H1 (cell line): ENCODE measurements at regions not wholly inside any gene's neighbourhood (a gene's known extent, or its start where the extent isn't known, plus 50 kb on each side); places are given as distances from the start of the nearest gene placed in this dataset.

ENCODE experiments used
- CTCF ChIA-PET: fragments of 300-600 bp; sonication (Branson Sonifier 250); formaldehyde crosslinking; loops from one replicate; lab custom pipeline; 2021; ENCODE audit not compliant: partially characterized antibody; lab: Charles Lee
- POLR2A ChIA-PET: fragments of 300-600 bp; sonication (Branson Sonifier 250); formaldehyde crosslinking; loops from one replicate; lab custom pipeline; 2021; ENCODE audit warnings: inconsistent platforms; ENCODE audit not compliant: partially characterized antibody; lab: Charles Lee
- DNase-seq, 2 experiments: peaks; one replicate each; pipeline versions ENCODE4 v3.0.0 to v3.0.0-alpha.2; 2010 to 2022; ENCODE audit warnings: low spot score in 2 of 2, low read depth in 1 of 2, mixed read lengths in 1 of 2
- FAIRE-seq: peaks from 2 replicates; lab custom pipeline; 2011; peaks lifted over from hg19 to GRCh38; lab: Jason Lieb, UNC
- H2AFZ ChIP-seq: 2 replicates; pipeline ENCODE4 v1.8.1; 2012; ENCODE audit warnings: low read length, inconsistent platforms
- H2AK5ac ChIP-seq: 2 replicates; pipeline ENCODE4 v1.6.1; 2013; ENCODE audit warnings: low read depth, low read length
- H2BK120ac ChIP-seq: replicated peaks from 2 replicates; pipeline ENCODE3; 2013; ENCODE audit warnings: low read depth, low read length, inconsistent platforms
- H2BK12ac ChIP-seq: 2 replicates; pipeline ENCODE4 v1.6.1; 2013; ENCODE audit warnings: low read depth, low read length
- H2BK15ac ChIP-seq: 2 replicates; pipeline ENCODE4 v1.6.1; 2013; ENCODE audit warnings: low read length
- H2BK20ac ChIP-seq: 2 replicates; pipeline ENCODE4 v1.6.1; 2013; ENCODE audit warnings: low read length
- H2BK5ac ChIP-seq: 2 replicates; pipeline ENCODE4 v1.6.1; 2013; ENCODE audit warnings: low read depth, low read length
- H3K14ac ChIP-seq: 2 replicates; pipeline ENCODE4 v1.6.1; 2013; ENCODE audit warnings: inconsistent platforms; ENCODE audit not compliant: insufficient read length
- H3K18ac ChIP-seq: 2 replicates; pipeline ENCODE4 v1.6.1; 2013; ENCODE audit warnings: low read length; ENCODE audit errors: extremely low read depth
- H3K23ac ChIP-seq: 2 replicates; pipeline ENCODE4 v1.6.1; 2013; ENCODE audit warnings: inconsistent platforms; ENCODE audit not compliant: insufficient read length
- H3K23me2 ChIP-seq: 2 replicates; pipeline ENCODE4 v1.6.1; 2013; ENCODE audit warnings: low read depth, low read length
- H3K27ac ChIP-seq: 2 replicates; pipeline ENCODE4 v1.6.1; 2011; ENCODE audit warnings: low read depth, low read length, inconsistent platforms
- H3K27me3 ChIP-seq, 4 experiments: replicated peaks in 1 of 4; 1 replicate in 1 of 4; 2 replicates in 3 of 4; pipeline versions ENCODE4 v1.6.1 to v1.8.1; 2011 to 2013; ENCODE audit warnings: low read length in 3 of 4, mild to moderate bottlenecking in 3 of 4, inconsistent platforms in 2 of 4, mixed read lengths in 2 of 4, moderate library complexity in 1 of 4; ENCODE audit not compliant: control insufficient read depth in 3 of 4, insufficient read depth in 3 of 4; ENCODE audit errors: extremely low read depth in 1 of 4
- H3K36me3 ChIP-seq, 4 experiments: 2 replicates each; pipeline versions ENCODE4 v1.6.1 to v1.8.1; 2011 to 2013; ENCODE audit warnings: mild to moderate bottlenecking in 4 of 4, low read length in 3 of 4, moderate library complexity in 2 of 4, control low read depth in 1 of 4, inconsistent platforms in 1 of 4; ENCODE audit not compliant: insufficient read depth in 4 of 4, control insufficient read depth in 2 of 4
- H3K4ac ChIP-seq: replicated peaks from 2 replicates; pipeline ENCODE3; 2013; ENCODE audit warnings: low read length, low read depth, mixed read lengths, inconsistent platforms; ENCODE audit not compliant: insufficient read length
- H3K4me1 ChIP-seq, 4 experiments: replicated peaks in 1 of 4; 1 replicate in 1 of 4; 2 replicates in 3 of 4; pipeline versions ENCODE4 v1.6.1 to v1.8.1; 2011 to 2013; ENCODE audit warnings: low read length in 3 of 4, inconsistent platforms in 2 of 4, mixed read lengths in 1 of 4; ENCODE audit not compliant: insufficient read depth in 4 of 4, control insufficient read depth in 3 of 4
- H3K4me2 ChIP-seq, 2 experiments: 2 replicates each; pipeline versions ENCODE4 v1.6.1 to v1.8.1; 2011 to 2013; ENCODE audit warnings: low read depth in 2 of 2, low read length in 2 of 2, control low read depth in 1 of 2, inconsistent platforms in 1 of 2, mild to moderate bottlenecking in 1 of 2; ENCODE audit not compliant: insufficient read depth in 1 of 2
- H3K4me3 ChIP-seq, 4 experiments: fragments of 200-600, 300-600 bp in 1 of 4; sonication (generic), shearing (Covaris generic), sonication (Bioruptor Twin) in 1 of 4; 2 replicates each; pipeline versions ENCODE4 v1.5.1 to v1.8.1; 2011 to 2016; ENCODE audit warnings: low read length in 4 of 4, low read depth in 3 of 4, control low read depth in 2 of 4, inconsistent platforms in 2 of 4, mild to moderate bottlenecking in 2 of 4, mixed read lengths in 1 of 4, moderate library complexity in 1 of 4; ENCODE audit not compliant: insufficient read depth in 2 of 4; ENCODE audit errors: extremely low read depth in 1 of 4
- H3K56ac ChIP-seq: replicated peaks from 2 replicates; pipeline ENCODE3; 2013; ENCODE audit warnings: low read depth, mild to moderate bottlenecking, mixed read lengths, low read length, inconsistent platforms; ENCODE audit not compliant: insufficient read length
- H3K79me1 ChIP-seq: 2 replicates; pipeline ENCODE4 v1.6.1; 2013; ENCODE audit warnings: low read depth, low read length, control low read depth
- H3K79me2 ChIP-seq, 2 experiments: 2 replicates each; pipeline versions ENCODE4 v1.6.1 to v1.8.1; 2012 to 2013; ENCODE audit warnings: low read length in 2 of 2, mild to moderate bottlenecking in 2 of 2, inconsistent platforms in 1 of 2; ENCODE audit not compliant: insufficient read depth in 2 of 2, control insufficient read depth in 1 of 2
- H3K9ac ChIP-seq, 4 experiments: replicated peaks in 1 of 4; 1 replicate in 1 of 4; 2 replicates in 3 of 4; pipeline versions ENCODE4 v1.6.1 to v1.8.1; 2011 to 2013; ENCODE audit warnings: low read depth in 3 of 4, low read length in 3 of 4, control low read depth in 2 of 4, mild to moderate bottlenecking in 2 of 4, moderate library complexity in 2 of 4, inconsistent platforms in 1 of 4; ENCODE audit errors: extremely low read depth in 1 of 4
- H3K9me3 ChIP-seq, 2 experiments: 2 replicates each; pipeline versions ENCODE4 v1.6.1 to v1.8.1; 2012 to 2013; ENCODE audit warnings: mild to moderate bottlenecking in 2 of 2, moderate library complexity in 2 of 2, control low read depth in 1 of 2, inconsistent platforms in 1 of 2, low read depth in 1 of 2, low read length in 1 of 2, mixed read lengths in 1 of 2; ENCODE audit not compliant: insufficient read depth in 2 of 2
- H4K20me1 ChIP-seq, 2 experiments: replicated peaks in 1 of 2; 2 replicates each; pipeline versions ENCODE3 to v1.8.1; 2011 to 2013; ENCODE audit warnings: inconsistent platforms in 2 of 2, low read length in 2 of 2, mild to moderate bottlenecking in 1 of 2; ENCODE audit not compliant: insufficient read depth in 2 of 2, control insufficient read depth in 1 of 2
- H4K5ac ChIP-seq: 2 replicates; pipeline ENCODE4 v1.6.1; 2013; ENCODE audit warnings: low read length, low read depth, mixed read lengths, inconsistent platforms; ENCODE audit not compliant: insufficient read length
- H4K8ac ChIP-seq: 2 replicates; pipeline ENCODE4 v1.8.0; 2013; ENCODE audit warnings: mild to moderate bottlenecking, moderate library complexity, low read length, inconsistent platforms; ENCODE audit not compliant: insufficient read depth; ENCODE audit errors: extremely low read depth
- H4K91ac ChIP-seq: replicated peaks from 2 replicates; pipeline ENCODE3; 2013; ENCODE audit warnings: low read length, mixed read lengths, inconsistent platforms; ENCODE audit not compliant: insufficient read length
- CBX8 ChIP-seq: fragments of 300-800, 300-1000 bp; sonication (generic); IDR thresholded peaks from 2 replicates; pipeline ENCODE4 v1.7.1; 2016; ENCODE audit warnings: low read depth, low read length, borderline replicate concordance
- GTF2F1 ChIP-seq: IDR thresholded peaks from 2 replicates; pipeline ENCODE4 v1.6.1; 2012; ENCODE audit warnings: low read depth, low read length, improper control_type of control experiment, borderline replicate concordance
- JUN ChIP-seq: IDR thresholded peaks from 2 replicates; pipeline ENCODE4 v1.6.1; 2011; ENCODE audit warnings: low read depth, mild to moderate bottlenecking, improper control_type of control experiment, low read length
- POLR2AphosphoS5 ChIP-seq: IDR thresholded peaks from 2 replicates; pipeline ENCODE4 v1.6.1; 2011; ENCODE audit warnings: low read depth, low read length
- POU5F1 ChIP-seq: IDR thresholded peaks from 2 replicates; pipeline ENCODE4 v1.6.1; 2011; ENCODE audit warnings: low read depth, mild to moderate bottlenecking, low read length, moderate library complexity
- RBBP5 ChIP-seq: IDR thresholded peaks from 2 replicates; pipeline ENCODE4 v1.7.1; 2012; ENCODE audit warnings: low read depth, mild to moderate bottlenecking, inconsistent platforms, low read length, moderate library complexity, borderline replicate concordance
- SP2 ChIP-seq: IDR thresholded peaks from 2 replicates; pipeline ENCODE4 v1.6.1; 2012; ENCODE audit warnings: mild to moderate bottlenecking, low read length, inconsistent platforms
- TBP ChIP-seq: IDR thresholded peaks from 2 replicates; pipeline ENCODE4 v1.6.1; 2011; ENCODE audit warnings: low read depth, low read length, improper control_type of control experiment
- WGBS, 2 experiments: shearing (Covaris generic) in 1 of 2; methylation state at CpG; one replicate each; pipeline versions ENCODE4 v1.1.6 to v1.1.7; 2013 to 2015; ENCODE audit warnings: low lambda C conversion rate in 2 of 2, mixed read lengths in 2 of 2, inconsistent platforms in 1 of 2, low coverage in 1 of 2, missing lambda C conversion rate in 1 of 2; ENCODE audit not compliant: insufficient replicate concordance in 2 of 2, insufficient coverage in 1 of 2, insufficient read length in 1 of 2; ENCODE audit errors: extremely low coverage in 1 of 2, missing lambda C conversion rate in 1 of 2; 5-methylcytosine and 5-hydroxymethylcytosine counted together

- Histone ChIP-seq H3K18ac (no peak overlapping the region), H2BK12ac (no peak overlapping the region), H2BK5ac (no peak overlapping the region), H3K79me2 (no peaks in the 10 kb centered on the region), H2AFZ (no peak overlapping the region), H3K23ac (no peak overlapping the region), H3K4me1 (no peaks in the 10 kb centered on the region), H3K79me1 (no peaks in the 10 kb centered on the region), H3K23me2 (no peaks in the 10 kb centered on the region), H3K9me3 (peaks cover 12% of the 10 kb centered on the region in 2 experiments), H4K5ac (no peak overlapping the region), H3K14ac (no peak overlapping the region), H3K27me3 (no peaks in the 10 kb centered on the region), H3K36me3 (no peaks in the 10 kb centered on the region), H2AK5ac (no peak overlapping the region), H2BK20ac (no peak overlapping the region), H2BK15ac (no peak overlapping the region), H3K56ac (no peak overlapping the region), H4K8ac (no peak overlapping the region), H2BK120ac (no peak overlapping the region), H3K4me2 (no peak overlapping the region), H4K20me1 (no peaks in the 10 kb centered on the region), H3K4ac (no peak overlapping the region), H3K4me3 (no peak overlapping the region), H4K91ac (no peak overlapping the region), H3K27ac (no peak overlapping the region), H3K9ac (no peak overlapping the region)
- FAIRE-seq (no peak), DNase-seq (no peak)
- ChIA-PET POLR2A (interaction anchor here (0.7 kb wide), 1 partner anchor 39 kb away, joined by 3 read pairs; no protein-coding TSS in a partner anchor), CTCF (no interaction called here)
- WGBS, 2 experiments: 95% methylated on average over 1 of the region's 1 CpG; no CpG with 5 or more reads in 1 of the 2 experiments
- TF ChIP-seq TBP (no peak), JUN (no peak), RBBP5 (no peak), SP2 (no peak), POLR2AphosphoS5 (no peak), GTF2F1 (no peak), POU5F1 (no peak), CBX8 (no peak)
These were observed 305.6 kb downstream of the RPAP3 start for GRCh38 chr12:47400266-47400665.
